ENCODE measurements at regions not wholly inside any gene's neighbourhood (a gene's known extent, or its start where the extent isn't known, plus 50 kb on each side); places are given as distances from the start of the nearest gene placed in this dataset.

DNA sequence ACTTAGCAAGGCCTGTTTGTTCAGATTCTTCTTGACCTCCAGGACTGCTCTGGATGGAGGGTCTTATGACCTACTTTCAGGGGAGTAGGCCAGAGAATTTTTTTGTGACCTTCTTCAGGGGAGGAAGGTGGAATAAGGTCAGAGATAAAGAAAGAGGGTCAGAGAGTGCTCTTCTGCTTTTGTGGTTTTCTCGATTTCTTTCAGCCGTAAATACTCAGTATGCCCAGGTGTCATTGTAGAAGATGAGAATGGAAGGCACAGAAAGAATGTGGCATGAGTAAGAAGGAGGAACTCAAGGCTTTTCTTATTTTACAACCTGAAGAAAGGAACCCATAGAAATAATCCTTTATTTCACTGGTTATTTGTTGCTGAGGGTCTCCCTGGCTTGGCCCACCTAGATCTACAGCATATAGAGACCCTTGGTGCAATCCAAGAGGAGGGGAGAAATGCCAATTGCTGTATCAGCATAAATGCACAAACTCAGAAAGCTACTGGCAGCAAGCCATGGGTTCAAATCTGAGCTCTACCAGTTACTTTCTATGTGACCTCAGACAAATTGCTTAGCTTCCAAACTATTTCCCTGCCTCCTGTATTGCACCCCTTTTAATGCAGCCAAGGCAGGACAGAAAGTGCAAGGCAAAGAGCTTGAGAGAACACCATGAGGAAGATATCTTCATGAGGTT, 68.0 kb downstream of the OLIG3 start:
- no peak overlapping the region for H3K27ac ChIP-seq
- 48 to 78% methylated on average over 2 of the region's 2 CpGs for WGBS, 2 donors
- H3K27me3 ChIP-seq: no peaks in the 10 kb centered on the region
- H3K9me3 ChIP-seq: no peaks in the 10 kb centered on the region
- DNase-seq: no peak
- TF ChIP-seq POLR2A (IDR thresholded peaks at IDR 0.05): no peak
- no peak for TF ChIP-seq EP300 (IDR thresholded peaks at IDR 0.05)
- TF ChIP-seq, protein P1, sequence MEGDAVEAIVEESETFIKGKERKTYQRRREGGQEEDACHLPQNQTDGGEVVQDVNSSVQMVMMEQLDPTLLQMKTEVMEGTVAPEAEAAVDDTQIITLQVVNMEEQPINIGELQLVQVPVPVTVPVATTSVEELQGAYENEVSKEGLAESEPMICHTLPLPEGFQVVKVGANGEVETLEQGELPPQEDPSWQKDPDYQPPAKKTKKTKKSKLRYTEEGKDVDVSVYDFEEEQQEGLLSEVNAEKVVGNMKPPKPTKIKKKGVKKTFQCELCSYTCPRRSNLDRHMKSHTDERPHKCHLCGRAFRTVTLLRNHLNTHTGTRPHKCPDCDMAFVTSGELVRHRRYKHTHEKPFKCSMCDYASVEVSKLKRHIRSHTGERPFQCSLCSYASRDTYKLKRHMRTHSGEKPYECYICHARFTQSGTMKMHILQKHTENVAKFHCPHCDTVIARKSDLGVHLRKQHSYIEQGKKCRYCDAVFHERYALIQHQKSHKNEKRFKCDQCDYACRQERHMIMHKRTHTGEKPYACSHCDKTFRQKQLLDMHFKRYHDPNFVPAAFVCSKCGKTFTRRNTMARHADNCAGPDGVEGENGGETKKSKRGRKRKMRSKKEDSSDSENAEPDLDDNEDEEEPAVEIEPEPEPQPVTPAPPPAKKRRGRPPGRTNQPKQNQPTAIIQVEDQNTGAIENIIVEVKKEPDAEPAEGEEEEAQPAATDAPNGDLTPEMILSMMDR (IDR thresholded peaks at IDR 0.05): no peak
- no peak for TF ChIP-seq POLR2AphosphoS5 (IDR thresholded peaks at IDR 0.05)
- no peaks in the 10 kb centered on the region for H3K4me1 ChIP-seq
- H3K36me3 ChIP-seq: no peaks in the 10 kb centered on the region
- no peak for ATAC-seq (ENCODE audit: low FRiP score in 2 of 2)
- no peak overlapping the region for H3K4me3 ChIP-seq

DNA sequence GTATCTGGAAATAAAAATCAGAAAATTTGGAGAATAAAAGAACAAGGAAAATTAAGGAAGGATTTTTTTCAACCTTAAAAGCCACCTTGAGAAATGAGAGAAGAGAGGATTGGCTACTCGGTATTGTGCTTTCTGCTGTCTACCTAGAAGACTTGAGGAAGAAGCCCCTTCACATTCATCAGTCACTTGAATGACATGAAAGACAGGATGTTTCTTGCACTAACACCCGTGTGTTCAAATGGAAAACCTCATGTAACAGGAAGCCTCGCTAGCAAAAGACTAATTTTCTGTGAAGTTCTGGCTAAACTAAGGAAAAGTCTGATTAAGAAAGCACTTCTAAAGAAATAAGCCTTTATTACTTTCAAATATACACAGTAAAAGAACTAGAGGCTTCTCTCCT, 69.9 kb downstream of the OLIG3 start:
- WGBS, 2 donors: 45 to 52% methylated on average over 3 of the region's 3 CpGs
- DNase-seq (no peak), ATAC-seq (ENCODE audit: low FRiP score in 2 of 2) (no peak)
- Histone ChIP-seq H3K4me3 (no peak overlapping the region), H3K27me3 (no peaks in the 10 kb centered on the region), H3K4me1 (no peaks in the 10 kb centered on the region), H3K9me3 (no peaks in the 10 kb centered on the region), H3K36me3 (no peaks in the 10 kb centered on the region), H3K27ac (no peak overlapping the region)
- TF ChIP-seq EP300 (IDR thresholded peaks at IDR 0.05): no peak
- no peak for TF ChIP-seq POLR2A (IDR thresholded peaks at IDR 0.05)
- TF ChIP-seq POLR2AphosphoS5 (IDR thresholded peaks at IDR 0.05): no peak
- TF ChIP-seq, protein P1 (IDR thresholded peaks at IDR 0.05): no peak

- no peaks in the 10 kb centered on the region for H3K9me3 ChIP-seq
- TF ChIP-seq POLR2A (IDR thresholded peaks at IDR 0.05) (no peak), EP300 (IDR thresholded peaks at IDR 0.05) (no peak), POLR2AphosphoS5 (IDR thresholded peaks at IDR 0.05) (no peak)
- TF ChIP-seq, protein P1 (IDR thresholded peaks at IDR 0.05): no peak
- no peak overlapping the region for H3K4me3 ChIP-seq
- no peak for ATAC-seq (ENCODE audit: low FRiP score in 2 of 2)
- WGBS, 2 donors: 73 to 77% methylated on average over 3 of the region's 3 CpGs
- no peak for DNase-seq
- H3K27me3 ChIP-seq: no peaks in the 10 kb centered on the region
- H3K4me1 ChIP-seq: no peaks in the 10 kb centered on the region
- no peak overlapping the region for H3K27ac ChIP-seq
- no peaks in the 10 kb centered on the region for H3K36me3 ChIP-seq
These were observed 70.6 kb downstream of the OLIG3 start for GRCh38 chr6:137423451-137424168.

DNA sequence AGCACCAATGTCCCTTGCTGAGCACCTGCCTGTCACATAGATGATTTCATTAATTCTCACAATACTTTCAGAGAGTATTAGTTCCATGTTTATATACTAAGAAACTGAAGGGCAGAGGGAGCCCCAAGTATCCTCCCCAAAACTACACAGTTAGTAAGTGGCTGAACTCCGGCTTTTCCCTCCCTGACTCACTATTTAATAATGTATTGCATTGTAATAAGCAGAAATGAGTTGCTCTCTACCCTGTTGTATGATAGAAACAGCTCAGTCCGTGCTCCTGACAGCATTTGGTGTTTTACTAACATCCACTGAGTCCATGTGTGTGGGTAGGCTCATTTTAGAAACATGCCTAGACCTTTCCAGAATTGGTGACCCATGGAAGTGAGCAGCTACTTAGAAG, 76.8 kb downstream of the OLIG3 start:
- H3K9me3 ChIP-seq: no peaks in the 10 kb centered on the region
- ATAC-seq (ENCODE audit: low FRiP score in 2 of 2) (no peak), DNase-seq (no peak)
- no peak overlapping the region for H3K4me3 ChIP-seq
- no peaks in the 10 kb centered on the region for H3K27me3 ChIP-seq
- WGBS, 2 donors: 83 to 90% methylated on average over 2 of the region's 2 CpGs
- no peak for TF ChIP-seq POLR2AphosphoS5 (IDR thresholded peaks at IDR 0.05)
- TF ChIP-seq, protein P1 (IDR thresholded peaks at IDR 0.05): no peak
- no peak for TF ChIP-seq EP300 (IDR thresholded peaks at IDR 0.05)
- no peak for TF ChIP-seq POLR2A (IDR thresholded peaks at IDR 0.05)
- H3K27ac ChIP-seq: no peak overlapping the region
- peaks cover 0 to 10% (median 2%) of the 10 kb centered on the region in 4 donors for H3K4me1 ChIP-seq
- H3K36me3 ChIP-seq: no peaks in the 10 kb centered on the region
